ENCODE measurements at regions not wholly inside any gene's neighbourhood (a gene's known extent, or its start where the extent isn't known, plus 50 kb on each side); places are given as distances from the start of the nearest gene placed in this dataset.

DNA sequence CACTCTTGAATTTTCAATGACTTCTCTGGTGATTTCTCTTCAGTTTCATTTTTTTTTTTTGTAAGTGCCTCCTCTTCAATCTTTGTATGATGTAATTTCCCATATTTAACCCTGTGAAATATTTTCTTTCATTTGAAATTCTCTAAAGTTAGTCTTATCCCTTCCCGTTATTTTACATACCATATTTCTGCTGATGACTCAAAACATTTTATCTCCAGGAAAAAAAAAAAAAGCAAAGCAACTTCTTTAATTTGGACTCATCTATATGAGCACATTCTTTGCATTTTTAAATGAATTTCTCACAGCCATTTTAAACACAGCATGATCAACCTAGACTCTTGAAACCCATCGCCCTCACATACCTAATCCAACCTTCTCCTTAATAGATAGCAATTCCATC, 1831.4 kb downstream of the ARAP2 start:
- TF ChIP-seq, protein P1, sequence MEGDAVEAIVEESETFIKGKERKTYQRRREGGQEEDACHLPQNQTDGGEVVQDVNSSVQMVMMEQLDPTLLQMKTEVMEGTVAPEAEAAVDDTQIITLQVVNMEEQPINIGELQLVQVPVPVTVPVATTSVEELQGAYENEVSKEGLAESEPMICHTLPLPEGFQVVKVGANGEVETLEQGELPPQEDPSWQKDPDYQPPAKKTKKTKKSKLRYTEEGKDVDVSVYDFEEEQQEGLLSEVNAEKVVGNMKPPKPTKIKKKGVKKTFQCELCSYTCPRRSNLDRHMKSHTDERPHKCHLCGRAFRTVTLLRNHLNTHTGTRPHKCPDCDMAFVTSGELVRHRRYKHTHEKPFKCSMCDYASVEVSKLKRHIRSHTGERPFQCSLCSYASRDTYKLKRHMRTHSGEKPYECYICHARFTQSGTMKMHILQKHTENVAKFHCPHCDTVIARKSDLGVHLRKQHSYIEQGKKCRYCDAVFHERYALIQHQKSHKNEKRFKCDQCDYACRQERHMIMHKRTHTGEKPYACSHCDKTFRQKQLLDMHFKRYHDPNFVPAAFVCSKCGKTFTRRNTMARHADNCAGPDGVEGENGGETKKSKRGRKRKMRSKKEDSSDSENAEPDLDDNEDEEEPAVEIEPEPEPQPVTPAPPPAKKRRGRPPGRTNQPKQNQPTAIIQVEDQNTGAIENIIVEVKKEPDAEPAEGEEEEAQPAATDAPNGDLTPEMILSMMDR (IDR thresholded peaks at IDR 0.05; ENCODE audit: poor library complexity): no peak
- no peak for TF ChIP-seq EZH2phosphoT487 (IDR thresholded peaks at IDR 0.05; ENCODE audit: low read depth, severe bottlenecking, unreplicated experiment)
- no peak for TF ChIP-seq EZH2 (IDR thresholded peaks at IDR 0.05; ENCODE audit: borderline replicate concordance)
